Mononuclear cell (primary cell): ENCODE measurements at regions not wholly inside any gene's neighbourhood (a gene's known extent, or its start where the extent isn't known, plus 50 kb on each side); places are given as distances from the start of the nearest gene placed in this dataset.

Experiments used
- H3K27me3 ChIP-seq: 2 replicates; pipeline ENCODE4 v1.6.0; 2011; ENCODE audit warnings: low read length, control low read depth; ENCODE audit not compliant: insufficient read depth
- H3K4me1 ChIP-seq: 2 replicates; pipeline ENCODE4 v1.5.1; 2011; ENCODE audit warnings: mild to moderate bottlenecking, low read length, control low read depth; ENCODE audit not compliant: insufficient read depth
- H3K4me3 ChIP-seq: 2 replicates; pipeline ENCODE4 v1.5.1; 2011; ENCODE audit warnings: mild to moderate bottlenecking, low read length, moderate library complexity
- H3K9me3 ChIP-seq: 2 replicates; pipeline ENCODE4 v1.5.1; 2011; ENCODE audit warnings: low read depth, mild to moderate bottlenecking, control low read depth, low read length

DNA sequence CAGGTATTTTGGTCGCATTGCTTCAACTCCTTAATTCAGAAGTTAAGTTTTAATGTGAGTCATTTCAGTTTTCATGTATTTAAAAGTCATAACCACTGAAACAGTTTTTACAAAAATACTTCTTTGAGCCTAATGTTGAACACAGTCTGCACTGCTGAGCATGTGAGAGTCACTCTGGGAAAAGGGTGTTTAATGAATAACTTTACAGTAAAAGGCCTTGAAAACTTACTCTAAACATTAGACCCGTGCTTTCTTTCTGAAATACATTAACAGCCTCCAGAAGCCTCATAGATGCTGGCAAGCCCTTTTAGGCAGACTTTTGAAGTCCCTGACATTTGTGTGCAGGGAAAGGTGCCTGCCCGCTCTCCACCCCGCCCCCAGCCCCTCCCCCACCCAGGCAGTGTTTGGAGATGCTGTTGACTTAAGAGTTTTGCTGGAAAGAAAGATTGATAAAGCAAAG is 68.9 kb upstream of the NR2F2 start:
- Histone ChIP-seq H3K4me1 (no peaks in the 10 kb centered on the region), H3K4me3 (no peak overlapping the region)

DNA sequence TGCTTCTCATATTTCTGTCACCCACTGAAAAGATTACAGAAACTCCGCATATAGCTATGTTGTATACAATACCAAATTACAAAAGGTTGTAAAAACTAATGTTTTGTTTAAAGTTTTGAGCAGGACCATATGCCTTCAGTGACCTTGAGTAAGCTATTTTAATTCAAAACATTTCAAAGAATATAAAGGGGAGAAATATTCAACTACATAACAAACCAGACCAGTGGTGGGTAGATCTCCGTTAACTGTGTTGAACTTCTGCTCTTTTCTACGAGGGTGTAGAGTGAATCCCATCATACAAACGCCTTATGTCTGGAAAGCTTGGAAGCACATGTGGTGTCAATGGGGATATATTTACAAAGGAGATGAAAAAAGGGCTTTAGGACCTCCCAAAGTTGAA is 68.4 kb upstream of the NR2F2 start:
- Histone ChIP-seq H3K9me3 (no peaks in the 10 kb centered on the region), H3K4me3 (no peak overlapping the region), H3K4me1 (no peaks in the 10 kb centered on the region), H3K27me3 (no peaks in the 10 kb centered on the region)

More for the DNA sequence above, 68.9 kb upstream of the NR2F2 start:
- Histone ChIP-seq H3K9me3 (no peaks in the 10 kb centered on the region), H3K27me3 (no peaks in the 10 kb centered on the region)

DNA sequence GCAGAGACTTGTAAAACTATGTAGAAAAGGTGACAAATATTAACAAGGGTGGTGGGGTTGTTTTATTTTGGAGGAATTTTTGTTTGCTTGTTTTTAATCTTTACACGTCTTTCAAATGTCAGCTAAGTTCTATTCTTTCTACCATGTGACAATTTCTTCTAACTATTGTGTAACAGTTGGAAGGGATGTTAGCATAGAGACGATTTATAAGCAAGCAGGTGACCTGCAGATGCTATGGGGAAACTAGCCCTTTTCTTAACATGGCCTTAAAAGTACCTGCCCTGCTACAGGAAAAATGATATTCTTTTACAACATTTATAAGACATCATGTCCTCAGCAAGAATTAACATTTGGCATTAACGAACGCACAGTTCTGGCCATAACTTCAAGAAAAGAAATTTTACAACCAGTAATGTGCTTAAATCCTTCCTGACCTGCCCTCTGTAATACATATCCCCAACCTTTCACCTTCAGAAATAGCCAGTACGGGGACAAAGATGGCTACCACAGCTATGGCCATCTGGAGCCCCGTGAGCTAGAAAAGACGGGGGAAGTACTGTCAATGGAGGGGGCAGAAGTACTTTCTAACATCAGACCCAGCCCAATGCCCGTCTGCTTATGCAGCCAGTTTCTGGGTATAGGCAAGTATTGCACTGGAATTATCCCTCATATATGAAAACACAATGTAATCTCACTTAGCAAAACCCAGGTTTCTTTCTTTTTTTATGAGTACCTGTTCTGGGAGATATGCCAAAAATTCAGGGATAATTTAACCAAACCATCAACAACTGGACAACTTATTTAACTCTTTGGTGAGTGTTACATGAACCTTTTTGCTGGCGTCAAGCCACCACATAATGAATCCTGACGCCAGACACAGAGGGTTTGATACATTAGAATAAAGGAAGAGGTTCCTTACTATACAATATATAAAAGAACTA is 67.7 kb upstream of the NR2F2 start:
- no peaks in the 10 kb centered on the region for H3K4me1 ChIP-seq
- no peaks in the 10 kb centered on the region for H3K27me3 ChIP-seq
- H3K4me3 ChIP-seq = no peak overlapping the region
- no peaks in the 10 kb centered on the region for H3K9me3 ChIP-seq

DNA sequence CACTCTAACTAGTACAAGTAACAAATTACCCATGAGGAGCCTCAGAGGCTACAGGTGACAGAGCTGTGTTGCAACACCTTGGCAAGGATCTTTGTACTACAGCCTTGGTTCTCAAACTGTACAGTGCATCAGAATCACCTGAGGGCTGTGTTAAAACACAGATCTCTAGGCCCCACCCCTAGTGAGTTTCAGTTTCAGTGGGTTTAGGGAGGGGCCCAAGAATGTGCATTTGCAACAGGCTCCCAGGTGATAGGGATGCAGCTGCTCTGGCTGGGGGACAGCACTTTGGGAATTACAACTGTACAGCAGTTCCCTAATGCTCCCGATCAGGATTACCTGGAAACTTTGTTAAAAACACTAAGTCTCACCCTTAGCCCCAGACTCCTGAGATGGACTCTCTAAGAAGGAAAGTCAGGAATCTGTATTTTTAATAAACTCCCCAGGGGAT is 66.1 kb upstream of the NR2F2 start:
- no peaks in the 10 kb centered on the region for H3K4me1 ChIP-seq
- H3K4me3 ChIP-seq = no peak overlapping the region
- H3K9me3 ChIP-seq = no peaks in the 10 kb centered on the region
- H3K27me3 ChIP-seq = no peaks in the 10 kb centered on the region

DNA sequence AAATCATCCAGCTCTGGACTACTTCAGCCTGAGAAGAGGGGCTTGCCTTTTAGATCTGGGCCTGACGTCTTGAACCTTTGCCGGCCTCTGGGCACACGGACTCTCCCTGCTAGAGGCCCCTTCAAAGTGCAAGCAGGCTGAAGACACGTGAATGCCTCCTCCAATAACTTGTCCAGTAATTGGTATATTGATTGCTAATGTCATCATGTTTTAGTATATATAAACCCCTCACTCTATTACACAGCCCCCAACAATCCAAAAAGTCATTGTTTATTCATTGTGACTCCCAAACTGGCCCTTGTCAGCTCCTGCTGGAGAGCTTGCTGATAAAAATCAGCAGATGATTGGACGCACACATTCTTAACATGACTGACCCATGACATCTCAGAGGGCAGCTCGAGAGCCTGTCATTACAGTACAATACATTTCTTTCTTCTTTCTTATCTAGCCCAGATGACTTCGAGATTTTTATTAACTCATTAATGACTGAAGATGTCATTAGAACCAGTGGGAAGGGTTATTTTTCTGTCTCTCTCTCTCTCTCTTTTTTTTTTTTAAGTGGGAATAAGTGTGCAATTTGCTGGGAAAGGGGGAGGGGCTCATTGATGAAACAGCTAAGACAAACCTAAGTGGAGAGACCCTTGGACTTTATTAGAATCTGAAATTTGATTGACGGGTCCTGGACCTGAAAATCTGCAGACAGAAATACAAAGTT is 65.5 kb upstream of the NR2F2 start:
- no peaks in the 10 kb centered on the region for H3K27me3 ChIP-seq
- no peaks in the 10 kb centered on the region for H3K9me3 ChIP-seq
- H3K4me3 ChIP-seq = no peak overlapping the region
- H3K4me1 ChIP-seq = no peaks in the 10 kb centered on the region

DNA sequence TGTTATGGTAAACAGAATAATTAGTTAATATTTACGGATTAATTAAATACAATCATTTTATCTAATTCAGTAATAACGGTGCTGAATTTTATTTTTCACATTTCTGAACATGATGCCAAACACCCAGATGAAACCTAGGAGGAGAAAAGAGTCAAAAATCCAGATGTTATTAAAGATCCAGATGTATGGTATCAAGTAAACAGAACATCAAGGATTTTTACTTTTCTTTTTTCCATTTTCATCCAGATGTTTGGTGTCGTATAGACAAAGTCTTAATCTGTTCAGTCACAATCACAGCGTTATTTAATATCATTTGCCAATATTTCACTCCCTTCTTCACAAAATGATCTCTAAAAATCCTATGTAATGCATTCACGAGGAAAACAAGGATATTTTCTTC is 64.0 kb upstream of the NR2F2 start:
- no peaks in the 10 kb centered on the region for H3K4me1 ChIP-seq
- no peaks in the 10 kb centered on the region for H3K9me3 ChIP-seq
- H3K4me3 ChIP-seq = no peak overlapping the region
- no peaks in the 10 kb centered on the region for H3K27me3 ChIP-seq

DNA sequence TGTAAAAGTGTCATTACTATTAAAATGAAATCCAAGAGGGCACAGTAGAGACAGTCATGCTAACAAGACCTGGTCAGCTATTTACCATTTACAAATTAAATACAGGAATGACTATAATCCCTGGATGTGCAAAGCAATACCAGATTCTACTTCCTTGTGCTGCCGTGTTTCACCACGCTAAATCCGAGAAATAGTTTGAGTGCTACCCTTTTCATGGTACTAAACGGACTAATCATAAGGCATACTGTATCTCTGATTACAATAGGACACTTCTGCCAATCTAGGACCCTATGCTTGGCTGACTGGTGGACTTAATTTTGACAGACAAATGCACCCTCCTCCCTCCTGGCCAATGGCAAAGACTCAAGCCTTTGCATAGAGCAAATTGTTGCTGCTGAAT is 63.0 kb upstream of the NR2F2 start:
- Histone ChIP-seq H3K4me3 (no peak overlapping the region), H3K27me3 (no peaks in the 10 kb centered on the region), H3K9me3 (no peaks in the 10 kb centered on the region), H3K4me1 (no peaks in the 10 kb centered on the region)

DNA sequence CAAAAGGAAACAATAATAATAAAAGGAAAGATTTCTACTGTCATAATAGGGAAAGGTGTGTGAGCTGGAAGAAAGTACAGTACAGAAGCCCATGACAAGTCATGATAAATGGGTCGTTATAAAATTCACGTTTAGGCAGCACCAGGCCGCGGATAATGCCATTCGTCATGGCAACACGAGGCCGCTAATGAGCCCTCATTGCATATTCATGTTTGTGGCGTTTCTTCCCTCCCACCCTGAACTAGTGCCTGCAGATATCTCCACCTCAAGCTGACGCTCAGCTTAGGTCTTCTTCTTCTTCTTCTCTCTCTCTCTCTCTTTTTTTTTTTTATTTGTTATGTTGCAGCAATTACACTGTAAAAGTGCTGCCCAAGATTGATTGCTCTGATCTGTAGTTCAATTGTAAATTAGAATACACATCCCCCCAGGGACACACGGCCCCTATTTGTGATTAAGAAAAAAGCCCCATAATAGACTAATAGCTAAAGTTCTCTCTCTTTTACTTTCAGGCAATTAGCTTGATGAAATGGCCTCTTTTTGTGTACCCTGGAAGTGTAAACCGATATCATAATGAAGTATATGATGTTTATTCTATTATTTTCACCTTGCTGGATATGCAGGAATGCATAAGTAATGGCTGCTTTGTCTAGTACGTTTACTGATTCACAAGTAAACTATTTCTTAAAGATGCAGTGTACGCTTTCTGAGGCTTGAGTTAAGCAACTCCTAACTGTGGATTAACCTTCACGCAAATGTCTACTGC is 61.9 kb upstream of the NR2F2 start:
- no peak overlapping the region for H3K4me3 ChIP-seq
- no peaks in the 10 kb centered on the region for H3K9me3 ChIP-seq
- H3K4me1 ChIP-seq = no peaks in the 10 kb centered on the region
- H3K27me3 ChIP-seq = no peaks in the 10 kb centered on the region

DNA sequence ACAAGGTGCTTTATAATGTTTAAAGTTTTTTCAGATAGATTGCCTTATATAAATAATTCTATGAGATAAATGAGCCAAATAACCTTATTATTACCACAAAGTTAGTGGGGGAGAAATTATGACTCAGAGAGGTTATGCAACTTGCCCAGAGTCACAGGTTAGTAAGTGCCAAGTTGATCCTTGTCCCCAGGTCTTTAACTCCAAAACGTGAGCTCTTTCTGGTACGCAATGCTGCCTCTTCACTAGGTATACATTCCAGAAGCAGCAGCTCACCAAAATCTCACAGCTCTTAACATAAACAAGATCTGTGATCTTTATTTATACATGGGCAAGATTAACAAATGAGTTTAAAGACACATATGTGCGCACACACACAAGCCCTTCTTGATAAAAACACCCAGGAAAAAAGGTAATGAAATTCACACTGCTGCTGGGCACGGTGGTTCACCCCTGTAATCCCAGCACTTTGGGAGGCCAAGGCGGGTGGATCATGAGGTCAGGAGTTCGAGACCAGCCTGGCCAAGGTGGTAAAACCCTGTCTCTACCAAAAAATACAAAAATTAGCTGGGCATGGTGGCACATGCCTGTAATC is 59.8 kb upstream of the NR2F2 start:
- H3K27me3 ChIP-seq = no peaks in the 10 kb centered on the region
- no peaks in the 10 kb centered on the region for H3K9me3 ChIP-seq
- H3K4me3 ChIP-seq = no peak overlapping the region
- H3K4me1 ChIP-seq = no peaks in the 10 kb centered on the region

DNA sequence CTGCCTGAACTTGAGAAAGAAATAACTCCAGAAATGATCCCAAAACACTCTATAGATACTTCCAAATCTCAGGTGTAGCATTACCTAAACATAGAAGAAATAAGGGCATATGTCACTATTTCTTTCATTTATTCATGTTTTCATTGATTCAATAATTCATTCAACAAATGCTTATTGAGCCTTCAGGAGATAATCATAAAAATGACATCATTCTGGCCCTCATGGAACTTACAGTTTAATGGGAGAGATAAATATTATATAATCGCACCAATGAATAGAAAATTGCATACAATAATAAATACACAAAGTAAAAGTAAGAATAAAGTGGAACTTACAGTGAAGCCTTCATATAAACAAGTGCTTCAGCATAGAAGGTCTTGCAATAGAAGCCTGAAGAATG is 58.1 kb upstream of the NR2F2 start:
- H3K27me3 ChIP-seq = no peaks in the 10 kb centered on the region
- H3K4me3 ChIP-seq = no peak overlapping the region
- no peaks in the 10 kb centered on the region for H3K4me1 ChIP-seq
- no peaks in the 10 kb centered on the region for H3K9me3 ChIP-seq

DNA sequence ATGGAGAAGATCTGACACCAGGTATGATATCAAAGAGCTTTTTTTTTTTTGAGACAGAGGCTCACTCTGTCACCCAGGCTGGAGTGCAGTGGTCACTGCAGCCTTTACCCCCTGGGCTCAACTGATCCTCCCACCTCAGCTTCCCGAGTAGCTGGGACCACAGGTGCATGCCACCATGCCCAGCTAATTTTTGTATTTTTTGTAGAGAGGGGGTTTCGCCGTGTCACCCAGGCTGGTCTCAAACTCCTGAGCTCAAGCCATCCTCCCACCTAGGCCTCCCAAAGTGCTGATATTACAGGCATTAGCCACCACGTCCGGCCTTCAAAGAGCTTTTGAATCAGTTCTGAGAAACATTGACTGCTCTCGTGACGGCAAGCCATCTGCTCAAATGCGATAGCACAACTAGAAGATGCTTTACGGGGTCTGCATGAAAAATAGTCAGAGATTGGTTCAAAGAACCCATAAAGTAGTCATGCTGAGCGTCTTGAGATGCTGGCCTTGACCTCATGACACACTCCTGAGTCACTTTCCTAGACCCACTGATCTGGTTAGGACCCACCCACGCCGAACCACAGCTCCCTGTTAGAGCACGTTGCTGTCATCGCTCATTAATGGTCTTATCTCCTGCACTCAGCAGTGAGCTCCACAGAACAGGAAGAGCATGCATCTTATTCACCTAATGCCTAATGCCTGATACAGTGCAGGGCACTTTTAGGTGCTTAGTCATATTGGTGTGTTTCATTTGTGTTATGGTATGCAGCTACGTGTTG is 57.0 kb upstream of the NR2F2 start:
- Histone ChIP-seq H3K4me3 (no peak overlapping the region), H3K4me1 (no peaks in the 10 kb centered on the region), H3K9me3 (no peaks in the 10 kb centered on the region), H3K27me3 (no peaks in the 10 kb centered on the region)

DNA sequence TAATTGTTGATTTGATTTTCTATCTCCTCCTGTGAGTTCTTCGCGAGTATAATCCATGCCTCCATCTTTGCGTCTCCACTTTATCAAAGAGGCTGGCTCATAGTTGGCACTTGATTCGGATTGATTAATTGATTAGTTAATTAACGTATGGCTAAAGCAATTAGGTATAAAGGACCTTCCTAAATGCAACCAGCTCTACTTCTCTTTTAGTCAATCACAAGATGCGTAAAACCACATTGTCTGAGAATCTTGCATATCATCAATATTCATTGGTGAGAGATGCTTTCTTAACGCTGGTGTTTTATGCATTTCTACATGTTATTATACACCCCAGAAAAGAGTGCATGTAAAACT is 56.4 kb upstream of the NR2F2 start:
- Histone ChIP-seq H3K4me3 (no peak overlapping the region), H3K27me3 (no peaks in the 10 kb centered on the region), H3K9me3 (no peaks in the 10 kb centered on the region), H3K4me1 (no peaks in the 10 kb centered on the region)

DNA sequence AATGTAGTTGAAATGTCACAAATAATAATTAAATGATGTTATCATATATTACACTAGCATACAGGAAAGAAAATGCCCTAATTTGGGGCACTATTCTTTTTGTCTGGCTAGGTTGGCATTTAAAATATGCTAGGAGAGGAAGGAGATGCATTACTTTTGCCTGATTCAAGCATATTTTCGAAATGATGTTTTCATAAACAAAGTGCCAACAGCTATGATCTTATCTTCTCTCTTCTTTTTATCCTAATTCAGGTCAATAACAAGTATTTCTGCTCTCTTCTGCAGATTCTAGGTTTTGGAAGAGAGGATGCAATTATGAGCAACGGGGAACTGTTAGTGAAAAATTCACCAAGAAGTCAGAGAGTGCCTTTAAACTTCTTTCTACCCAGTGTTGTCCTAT is 55.8 kb upstream of the NR2F2 start:
- H3K4me1 ChIP-seq = no peaks in the 10 kb centered on the region
- no peaks in the 10 kb centered on the region for H3K27me3 ChIP-seq
- no peak overlapping the region for H3K4me3 ChIP-seq
- H3K9me3 ChIP-seq = no peaks in the 10 kb centered on the region

DNA sequence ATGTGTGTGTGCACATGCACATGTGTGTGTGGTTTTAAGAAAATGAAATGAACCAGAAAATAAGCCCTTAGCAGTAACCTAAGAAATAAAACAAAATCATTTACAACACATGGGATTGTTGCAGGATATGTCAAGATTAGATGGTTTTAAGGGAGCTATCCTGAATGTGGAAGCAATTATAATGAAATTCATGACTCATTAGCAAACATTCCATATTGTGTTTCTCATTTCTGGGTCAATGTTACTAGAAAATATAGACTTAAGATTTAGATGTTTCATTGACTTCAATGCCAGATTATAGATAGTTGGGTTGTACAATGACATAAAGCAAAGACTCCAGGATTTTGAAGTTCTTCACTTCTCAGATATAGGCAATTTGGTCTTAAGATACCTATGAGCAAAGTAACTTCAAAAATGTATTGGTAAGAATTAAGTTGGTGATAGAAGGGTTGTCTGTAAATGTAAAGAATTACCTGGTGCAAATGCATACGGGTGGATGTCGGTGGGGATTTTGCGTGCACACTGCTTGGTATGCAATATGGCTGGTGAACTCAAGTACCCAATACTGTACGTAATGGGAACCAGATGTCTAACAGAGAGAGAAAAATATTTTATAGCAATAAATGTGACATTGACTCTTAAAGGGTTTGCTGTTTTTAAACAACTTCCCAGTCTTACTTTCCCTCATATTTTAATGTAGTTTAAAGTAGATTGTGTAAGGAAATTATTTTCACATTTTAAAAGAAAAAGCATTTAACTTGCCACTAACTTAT is 53.9 kb upstream of the NR2F2 start:
- Histone ChIP-seq H3K4me3 (no peak overlapping the region), H3K27me3 (no peaks in the 10 kb centered on the region), H3K4me1 (no peaks in the 10 kb centered on the region), H3K9me3 (no peaks in the 10 kb centered on the region)
